K562 (cell line): ENCODE measurements at regions not wholly inside any gene's neighbourhood (a gene's known extent, or its start where the extent isn't known, plus 50 kb on each side); places are given as distances from the start of the nearest gene placed in this dataset.

Source experiments
- CREB1 ChIP-seq, 2 experiments: sonication (generic) in 1 of 2; formaldehyde crosslinking in 1 of 2; IDR thresholded peaks; 2 replicates each; pipeline versions ENCODE4 v1.6.1 to v1.8.0; 2012 to 2022; ENCODE audit warnings: inconsistent platforms in 1 of 2, mild to moderate bottlenecking in 1 of 2, missing genetic modification reagents in 1 of 2, moderate library complexity in 1 of 2
- HCFC1 ChIP-seq: IDR thresholded peaks from 2 replicates; pipeline ENCODE4 v1.6.1; 2012; ENCODE audit warnings: low read depth, low read length, improper control_type of control experiment
- MAFF ChIP-seq: IDR thresholded peaks from 2 replicates; pipeline ENCODE4 v1.6.1; 2012; ENCODE audit warnings: low read length, improper control_type of control experiment
- POLR2AphosphoS5 ChIP-seq: IDR thresholded peaks from 2 replicates; pipeline ENCODE4 v1.6.1; 2011; ENCODE audit warnings: mild to moderate bottlenecking, low read depth, low read length, moderate library complexity; ENCODE audit not compliant: control insufficient read depth, insufficient read depth
- SETDB1 ChIP-seq: IDR thresholded peaks from one replicate; pipeline ENCODE4 v1.6.1; 2012; ENCODE audit warnings: low read length, control low read depth, inconsistent platforms
- TF ChIP-seq, protein P1 (sequence below), 3 experiments: IDR thresholded peaks in 2 of 3; conservative IDR thresholded peaks in 1 of 3; 2 replicates each; pipeline ENCODE4 v1.5.1; 2011 to 2012; ENCODE audit warnings: low read length in 3 of 3, mild to moderate bottlenecking in 3 of 3, control low read depth in 2 of 3, improper control_type of control experiment in 1 of 3, inconsistent platforms in 1 of 3, low read depth in 1 of 3, mixed read lengths in 1 of 3, moderate library complexity in 1 of 3; ENCODE audit not compliant: insufficient read depth in 2 of 3

DNA sequence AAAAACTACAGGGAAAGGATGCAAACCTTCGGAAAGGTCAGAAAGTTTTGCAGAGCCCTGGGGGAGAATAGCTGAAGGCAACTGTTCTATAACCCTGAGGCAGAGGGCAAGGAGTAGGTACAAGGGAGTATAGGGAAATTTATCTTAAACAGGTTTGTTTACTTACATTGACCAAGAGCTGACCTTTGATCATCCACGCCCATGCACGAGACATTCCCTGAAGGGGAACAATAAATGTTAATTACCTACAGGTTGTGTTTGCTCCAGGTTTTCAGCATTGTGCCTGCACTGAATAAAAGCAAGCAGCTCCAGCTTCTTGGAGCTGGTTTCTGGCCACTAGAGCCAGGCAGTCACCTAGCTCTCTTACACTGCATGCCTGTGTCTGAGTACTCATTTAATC lies 524.5 kb upstream of the TGFBR2 start:
- TF ChIP-seq CREB1 (IDR thresholded peaks at IDR 0.05) (no peak), CREB1 (CRISPR knock-in tag; IDR thresholded peaks at IDR 0.05) (no peak), HCFC1 (no peak), SETDB1 (no peak), POLR2AphosphoS5 (no peak), MAFF (no peak)
- TF ChIP-seq, protein P1, sequence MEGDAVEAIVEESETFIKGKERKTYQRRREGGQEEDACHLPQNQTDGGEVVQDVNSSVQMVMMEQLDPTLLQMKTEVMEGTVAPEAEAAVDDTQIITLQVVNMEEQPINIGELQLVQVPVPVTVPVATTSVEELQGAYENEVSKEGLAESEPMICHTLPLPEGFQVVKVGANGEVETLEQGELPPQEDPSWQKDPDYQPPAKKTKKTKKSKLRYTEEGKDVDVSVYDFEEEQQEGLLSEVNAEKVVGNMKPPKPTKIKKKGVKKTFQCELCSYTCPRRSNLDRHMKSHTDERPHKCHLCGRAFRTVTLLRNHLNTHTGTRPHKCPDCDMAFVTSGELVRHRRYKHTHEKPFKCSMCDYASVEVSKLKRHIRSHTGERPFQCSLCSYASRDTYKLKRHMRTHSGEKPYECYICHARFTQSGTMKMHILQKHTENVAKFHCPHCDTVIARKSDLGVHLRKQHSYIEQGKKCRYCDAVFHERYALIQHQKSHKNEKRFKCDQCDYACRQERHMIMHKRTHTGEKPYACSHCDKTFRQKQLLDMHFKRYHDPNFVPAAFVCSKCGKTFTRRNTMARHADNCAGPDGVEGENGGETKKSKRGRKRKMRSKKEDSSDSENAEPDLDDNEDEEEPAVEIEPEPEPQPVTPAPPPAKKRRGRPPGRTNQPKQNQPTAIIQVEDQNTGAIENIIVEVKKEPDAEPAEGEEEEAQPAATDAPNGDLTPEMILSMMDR (IDR thresholded peaks at IDR 0.05 in 2 of 3, conservative IDR thresholded peaks at IDR 0.05 in 1 of 3; ENCODE audit: insufficient read depth in 2 of 3, low read depth in 1 of 3, low read length in 3 of 3) = no peak
